Endothelial cell (in vitro differentiated cells): ENCODE measurements at regions not wholly inside any gene's neighbourhood (a gene's known extent, or its start where the extent isn't known, plus 50 kb on each side); places are given as distances from the start of the nearest gene placed in this dataset.
A peak's percentile ranks its signal among the peaks of the same experiment; 100 is the strongest.

ENCODE experiments used
- DNase-seq: peaks from one replicate; pipeline ENCODE4 v3.0.0; 2021; ENCODE audit warnings: low spot score
- H3K27ac Mint-ChIP-seq: one replicate; pipeline ENCODE4 v1.8.0; 2021; ENCODE audit warnings: mixed read lengths, inconsistent platforms; ENCODE audit not compliant: unreplicated experiment
- H3K27me3 Mint-ChIP-seq: one replicate; pipeline ENCODE4 v1.8.0; 2021; ENCODE audit warnings: mild to moderate bottlenecking, moderate library complexity, mixed read lengths, inconsistent platforms; ENCODE audit not compliant: unreplicated experiment
- H3K36me3 Mint-ChIP-seq: one replicate; pipeline ENCODE4 v1.8.0; 2021; ENCODE audit warnings: mild to moderate bottlenecking, low read depth, mixed read lengths, inconsistent platforms; ENCODE audit not compliant: unreplicated experiment
- H3K4me1 Mint-ChIP-seq: one replicate; pipeline ENCODE4 v1.8.0; 2021; ENCODE audit warnings: mild to moderate bottlenecking, mixed read lengths, inconsistent platforms; ENCODE audit not compliant: unreplicated experiment
- H3K4me3 Mint-ChIP-seq: one replicate; pipeline ENCODE4 v1.8.0; 2021; ENCODE audit warnings: mild to moderate bottlenecking, mixed read lengths, inconsistent platforms; ENCODE audit not compliant: unreplicated experiment
- H3K9me3 Mint-ChIP-seq: one replicate; pipeline ENCODE4 v1.8.0; 2021; ENCODE audit warnings: mixed read lengths, inconsistent platforms; ENCODE audit not compliant: unreplicated experiment
- TF ChIP-seq, protein P1 (sequence below): fragments of 200-600 bp; sonication (generic); IDR thresholded peaks from one replicate; pipeline ENCODE4 v1.5.0; 2021; ENCODE audit warnings: antibody characterized with exemption; ENCODE audit not compliant: unreplicated experiment

DNA sequence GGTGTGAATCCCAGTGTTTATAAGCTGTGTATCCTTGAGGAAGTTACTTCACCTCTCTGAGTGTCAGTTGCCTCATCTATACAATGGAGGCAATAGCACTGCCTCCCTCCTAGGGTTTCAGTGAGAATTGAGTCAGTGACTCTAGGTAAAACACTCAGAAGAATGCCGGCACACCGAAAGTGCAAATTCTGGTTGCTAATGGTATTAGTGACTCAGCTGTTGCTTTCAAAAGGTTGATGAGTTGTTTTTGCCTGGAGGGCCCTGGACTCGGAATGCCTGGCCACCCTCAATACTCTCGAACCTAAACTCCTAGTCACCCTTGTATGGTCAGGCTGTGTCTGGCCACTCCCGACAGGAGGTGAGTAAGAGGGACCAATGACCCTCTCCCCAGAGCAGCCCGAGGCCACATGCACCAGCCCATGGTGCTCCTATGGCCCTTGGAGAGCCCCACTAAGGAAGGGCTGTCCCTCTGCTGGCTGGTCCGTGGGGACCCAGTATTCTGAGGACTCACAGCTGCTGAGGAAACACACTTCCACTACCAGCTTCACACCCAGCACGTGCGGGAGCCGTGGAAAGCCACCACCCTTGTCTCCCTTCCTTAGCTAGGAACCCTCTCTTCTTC lies 60.2 kb downstream of the CALML3 start:
- no peak for DNase-seq
- TF ChIP-seq, protein P1, sequence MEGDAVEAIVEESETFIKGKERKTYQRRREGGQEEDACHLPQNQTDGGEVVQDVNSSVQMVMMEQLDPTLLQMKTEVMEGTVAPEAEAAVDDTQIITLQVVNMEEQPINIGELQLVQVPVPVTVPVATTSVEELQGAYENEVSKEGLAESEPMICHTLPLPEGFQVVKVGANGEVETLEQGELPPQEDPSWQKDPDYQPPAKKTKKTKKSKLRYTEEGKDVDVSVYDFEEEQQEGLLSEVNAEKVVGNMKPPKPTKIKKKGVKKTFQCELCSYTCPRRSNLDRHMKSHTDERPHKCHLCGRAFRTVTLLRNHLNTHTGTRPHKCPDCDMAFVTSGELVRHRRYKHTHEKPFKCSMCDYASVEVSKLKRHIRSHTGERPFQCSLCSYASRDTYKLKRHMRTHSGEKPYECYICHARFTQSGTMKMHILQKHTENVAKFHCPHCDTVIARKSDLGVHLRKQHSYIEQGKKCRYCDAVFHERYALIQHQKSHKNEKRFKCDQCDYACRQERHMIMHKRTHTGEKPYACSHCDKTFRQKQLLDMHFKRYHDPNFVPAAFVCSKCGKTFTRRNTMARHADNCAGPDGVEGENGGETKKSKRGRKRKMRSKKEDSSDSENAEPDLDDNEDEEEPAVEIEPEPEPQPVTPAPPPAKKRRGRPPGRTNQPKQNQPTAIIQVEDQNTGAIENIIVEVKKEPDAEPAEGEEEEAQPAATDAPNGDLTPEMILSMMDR = no peak
- Mint-ChIP-seq H3K4me3 (no peak overlapping the region), H3K27me3 (peaks cover 11% of the 10 kb centered on the region), H3K9me3 (no peaks in the 10 kb centered on the region), H3K27ac (no peak overlapping the region), H3K36me3 (no peaks in the 10 kb centered on the region), H3K4me1 (peaks cover 53% of the 10 kb centered on the region)

DNA sequence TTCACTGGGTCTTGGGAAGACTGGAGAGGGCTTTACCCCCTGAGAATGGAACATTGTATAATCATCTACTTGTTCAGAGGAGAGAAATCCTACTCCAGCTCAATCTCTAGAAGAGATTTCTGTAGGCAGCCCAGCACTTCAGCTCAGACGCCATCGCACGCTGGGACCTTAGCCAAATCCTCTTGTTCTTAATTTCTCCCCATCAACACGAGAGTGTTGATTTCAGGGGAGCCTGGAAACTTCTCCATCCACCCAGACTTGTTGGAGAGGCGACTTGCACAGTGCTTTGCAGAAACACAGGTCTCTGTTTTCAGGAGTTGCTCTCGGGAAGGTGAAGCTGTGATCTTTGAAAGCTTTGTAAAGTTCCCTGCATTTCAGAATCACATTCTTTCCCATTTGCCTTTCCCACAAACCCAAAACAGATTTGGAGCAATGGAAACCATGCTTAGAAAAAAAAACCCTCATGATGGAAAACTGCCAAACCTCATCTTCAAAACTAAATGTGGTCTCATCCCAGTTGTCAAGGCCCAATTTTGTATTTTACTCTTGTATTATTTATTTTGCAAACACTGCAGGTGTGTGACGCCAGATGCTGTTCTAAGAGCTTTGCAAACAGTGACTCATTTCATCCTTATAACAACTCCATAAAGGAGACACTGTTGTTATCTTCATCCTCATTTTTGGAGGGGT lies 60.9 kb downstream of the CALML3 start:
- no peak for DNase-seq
- no peaks in the 10 kb centered on the region for H3K9me3 Mint-ChIP-seq
- H3K27ac Mint-ChIP-seq = peak overlapping the region; percentile 36
- H3K27me3 Mint-ChIP-seq = peaks cover 13% of the 10 kb centered on the region
- H3K36me3 Mint-ChIP-seq = no peaks in the 10 kb centered on the region
- TF ChIP-seq, protein P1 = no peak
- H3K4me3 Mint-ChIP-seq = no peak overlapping the region
- H3K4me1 Mint-ChIP-seq = peaks cover 58% of the 10 kb centered on the region

DNA sequence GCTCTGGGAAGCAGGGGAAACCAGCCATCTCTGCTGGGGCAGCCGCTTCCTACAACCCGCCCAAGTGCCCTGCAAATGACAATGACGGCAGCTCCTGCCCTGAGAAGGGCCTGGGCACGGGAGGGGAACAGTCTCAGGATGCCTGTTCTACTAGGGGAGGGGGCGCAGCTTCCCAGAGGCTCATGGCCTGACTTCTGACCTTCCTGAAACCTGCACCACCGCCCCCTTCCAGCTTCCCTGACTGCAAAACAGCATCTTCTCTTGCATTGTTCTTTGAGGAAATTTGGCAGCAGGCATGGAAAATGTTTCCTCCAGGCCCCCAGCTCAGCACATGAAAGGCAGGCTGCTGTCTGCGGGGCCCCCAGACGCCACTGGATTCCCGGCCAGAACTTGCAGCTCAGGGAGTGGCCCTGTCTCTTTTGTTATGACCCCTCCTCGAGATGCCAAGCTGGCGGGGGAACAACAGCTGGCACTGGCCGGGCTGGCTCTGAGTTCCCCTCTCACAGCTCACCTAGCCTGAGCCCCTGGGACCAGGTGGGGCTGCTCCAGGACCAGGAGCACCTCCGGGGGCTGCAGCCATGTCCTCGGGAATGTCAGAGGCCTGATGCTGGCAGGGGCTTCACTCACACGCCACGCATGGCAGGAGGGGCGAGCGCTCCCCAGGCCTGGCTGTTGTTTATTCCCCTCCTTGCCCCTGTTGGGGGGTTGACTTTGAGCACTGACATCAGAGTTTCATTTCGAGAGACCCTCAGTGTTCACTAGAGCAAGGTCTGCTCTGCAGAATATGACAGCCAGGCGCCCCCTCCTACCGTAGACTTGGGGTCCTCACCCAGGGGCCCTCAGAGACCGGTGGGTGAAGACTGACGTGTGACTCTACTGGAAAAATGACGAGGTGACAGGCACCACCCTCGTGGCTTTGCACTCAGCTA lies 62.7 kb downstream of the CALML3 start:
- Mint-ChIP-seq H3K9me3 (no peaks in the 10 kb centered on the region), H3K27ac (peak overlapping the region; percentile 26), H3K36me3 (no peaks in the 10 kb centered on the region), H3K4me1 (peaks cover 69% of the 10 kb centered on the region), H3K4me3 (no peak overlapping the region), H3K27me3 (peaks cover 13% of the 10 kb centered on the region)
- no peak for DNase-seq
- TF ChIP-seq, protein P1 = no peak

DNA sequence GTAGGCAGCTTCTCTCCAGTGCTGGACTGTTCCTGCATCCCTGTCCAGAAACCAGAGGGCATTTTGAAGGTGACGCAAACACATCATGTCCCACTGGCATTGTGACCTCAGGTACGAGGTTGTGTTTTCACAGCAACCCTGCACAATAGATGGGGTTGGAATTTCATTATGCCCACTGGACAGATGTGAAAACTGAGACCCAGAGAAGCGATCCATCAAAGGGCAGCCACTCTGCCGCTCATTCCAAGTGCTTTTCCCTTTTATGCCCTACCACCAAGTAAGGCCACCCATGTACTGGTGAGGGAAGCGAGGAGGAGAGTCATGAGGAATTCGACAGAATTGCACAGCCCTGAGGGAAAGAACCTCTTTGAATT lies 63.3 kb downstream of the CALML3 start:
- H3K9me3 Mint-ChIP-seq = no peaks in the 10 kb centered on the region
- no peak for DNase-seq
- peaks cover 13% of the 10 kb centered on the region for H3K27me3 Mint-ChIP-seq
- H3K27ac Mint-ChIP-seq = no peak overlapping the region
- no peaks in the 10 kb centered on the region for H3K36me3 Mint-ChIP-seq
- TF ChIP-seq, protein P1 = no peak
- H3K4me1 Mint-ChIP-seq = peaks cover 73% of the 10 kb centered on the region
- no peak overlapping the region for H3K4me3 Mint-ChIP-seq
